ENCODE measurements at regions not wholly inside any gene's neighbourhood (a gene's known extent, or its start where the extent isn't known, plus 50 kb on each side); places are given as distances from the start of the nearest gene placed in this dataset.

- TF ChIP-seq ZNF274 (IDR thresholded peaks at IDR 0.05; ENCODE audit: low read depth, low read length): no peak
- no peak for TF ChIP-seq YY1 (IDR thresholded peaks at IDR 0.05; ENCODE audit: insufficient read depth, insufficient read length)
Observed at GRCh38 chr9:129505270-129505902, 115.5 kb downstream of the C9orf50 start.
